ENCODE measurements at regions not wholly inside any gene's neighbourhood (a gene's known extent, or its start where the extent isn't known, plus 50 kb on each side); places are given as distances from the start of the nearest gene placed in this dataset.
"Not testable (repeated sequence)": the region's sequence is repeated elsewhere in the genome, so short reads cannot be mapped to it uniquely, and the experiment has no call there.

- TF ChIP-seq POLR2A, CTCF (IDR thresholded peaks at IDR 0.05): not testable (repeated sequence)
Measured at GRCh38 chr15:84516773-84517172, 84.0 kb upstream of the ZSCAN2 start.

Measured in body of pancreas (tissue), 4 donors.